Osteoblast (primary cell): ENCODE measurements at regions not wholly inside any gene's neighbourhood (a gene's known extent, or its start where the extent isn't known, plus 50 kb on each side); places are given as distances from the start of the nearest gene placed in this dataset.

Experiments used
- DNase-seq: peaks from one replicate; pipeline ENCODE4 v3.0.0; 2011; ENCODE audit warnings: low spot score, mixed read lengths; ENCODE audit not compliant: insufficient read length; ENCODE audit errors: missing footprints
- H2AFZ ChIP-seq: 2 replicates; pipeline ENCODE4 v1.6.0; 2011; ENCODE audit warnings: mild to moderate bottlenecking, low read length
- H3K27ac ChIP-seq: 2 replicates; pipeline ENCODE4 v1.5.1; 2011; ENCODE audit warnings: mild to moderate bottlenecking, low read depth, low read length, moderate library complexity
- H3K27me3 ChIP-seq: 2 replicates; pipeline ENCODE4 v1.6.0; 2012; ENCODE audit warnings: mild to moderate bottlenecking, control low read depth, inconsistent platforms, low read length, moderate library complexity; ENCODE audit not compliant: insufficient read depth
- H3K36me3 ChIP-seq: 2 replicates; pipeline ENCODE4 v1.5.1; 2011; ENCODE audit warnings: mild to moderate bottlenecking, low read length, control low read depth, moderate library complexity; ENCODE audit not compliant: insufficient read depth
- H3K4me1 ChIP-seq: 2 replicates; pipeline ENCODE4 v1.5.1; 2011; ENCODE audit warnings: mild to moderate bottlenecking, low read length, control low read depth, moderate library complexity; ENCODE audit not compliant: insufficient read depth
- H3K4me2 ChIP-seq: 2 replicates; pipeline ENCODE4 v1.6.0; 2011; ENCODE audit warnings: mild to moderate bottlenecking, low read length; ENCODE audit not compliant: insufficient read depth
- H3K4me3 ChIP-seq: fragments of 200-600 bp; sonication (generic); 3 replicates; pipeline ENCODE4 v1.5.1; 2012; ENCODE audit warnings: mild to moderate bottlenecking, low read length, inconsistent platforms; ENCODE audit not compliant: insufficient read depth
- H3K79me2 ChIP-seq: 2 replicates; pipeline ENCODE4 v1.6.0; 2012; ENCODE audit warnings: mild to moderate bottlenecking, low read length, control low read depth, inconsistent platforms; ENCODE audit not compliant: insufficient read depth
- H3K9me3 ChIP-seq: 2 replicates; pipeline ENCODE4 v1.5.1; 2011; ENCODE audit warnings: low read depth, low read length, control low read depth
- H4K20me1 ChIP-seq: 2 replicates; pipeline ENCODE4 v1.6.0; 2012; ENCODE audit warnings: mild to moderate bottlenecking, low read length, control low read depth; ENCODE audit not compliant: insufficient read depth
- CTCF ChIP-seq: IDR thresholded peaks from 2 replicates; pipeline ENCODE4 v1.5.1; 2011; ENCODE audit warnings: mild to moderate bottlenecking, low read depth, low read length, moderate library complexity; ENCODE audit errors: extremely low read depth

GRCh38 chr2:14907014-14907612 lies 274.6 kb downstream of the LRATD1 start:
- DNase-seq = no peak
- H3K27ac ChIP-seq = no peak overlapping the region
- no peaks in the 10 kb centered on the region for H3K27me3 ChIP-seq
- no peak overlapping the region for H3K4me3 ChIP-seq
- no peaks in the 10 kb centered on the region for H3K9me3 ChIP-seq
- H2AFZ ChIP-seq = no peak overlapping the region
- H3K4me1 ChIP-seq = no peaks in the 10 kb centered on the region
- H3K79me2 ChIP-seq = no peaks in the 10 kb centered on the region
- H4K20me1 ChIP-seq = no peaks in the 10 kb centered on the region
- TF ChIP-seq CTCF = no peak
- H3K4me2 ChIP-seq = no peak overlapping the region
- no peaks in the 10 kb centered on the region for H3K36me3 ChIP-seq

- no peak for TF ChIP-seq CTCF
- no peak overlapping the region for H2AFZ ChIP-seq
- no peaks in the 10 kb centered on the region for H3K27me3 ChIP-seq
- H3K4me3 ChIP-seq = no peak overlapping the region
- no peak for DNase-seq
- H3K79me2 ChIP-seq = no peaks in the 10 kb centered on the region
- H3K36me3 ChIP-seq = no peaks in the 10 kb centered on the region
- no peaks in the 10 kb centered on the region for H3K9me3 ChIP-seq
- H4K20me1 ChIP-seq = no peaks in the 10 kb centered on the region
- no peak overlapping the region for H3K27ac ChIP-seq
- no peak overlapping the region for H3K4me2 ChIP-seq
- H3K4me1 ChIP-seq = no peaks in the 10 kb centered on the region
Measured at GRCh38 chr2:14909795-14910194, 277.3 kb downstream of the LRATD1 start.

- TF ChIP-seq CTCF = no peak
- Histone ChIP-seq H3K27me3 (no peaks in the 10 kb centered on the region), H2AFZ (no peak overlapping the region), H3K4me2 (no peak overlapping the region), H4K20me1 (no peaks in the 10 kb centered on the region), H3K4me3 (no peak overlapping the region), H3K4me1 (no peaks in the 10 kb centered on the region), H3K36me3 (no peaks in the 10 kb centered on the region), H3K79me2 (no peaks in the 10 kb centered on the region), H3K9me3 (no peaks in the 10 kb centered on the region), H3K27ac (no peak overlapping the region)
- DNase-seq = no peak
Measured at GRCh38 chr2:14910654-14911053, 278.1 kb downstream of the LRATD1 start.

- no peak overlapping the region for H3K4me2 ChIP-seq
- no peak overlapping the region for H2AFZ ChIP-seq
- no peaks in the 10 kb centered on the region for H3K79me2 ChIP-seq
- H3K9me3 ChIP-seq = no peaks in the 10 kb centered on the region
- no peak for DNase-seq
- no peak for TF ChIP-seq CTCF
- no peaks in the 10 kb centered on the region for H4K20me1 ChIP-seq
- H3K27me3 ChIP-seq = no peaks in the 10 kb centered on the region
- H3K36me3 ChIP-seq = no peaks in the 10 kb centered on the region
- no peak overlapping the region for H3K4me3 ChIP-seq
- no peaks in the 10 kb centered on the region for H3K4me1 ChIP-seq
- H3K27ac ChIP-seq = no peak overlapping the region
Measured at GRCh38 chr2:14915983-14916382, 283.5 kb downstream of the LRATD1 start.
